ENCODE measurements at regions not wholly inside any gene's neighbourhood (a gene's known extent, or its start where the extent isn't known, plus 50 kb on each side); places are given as distances from the start of the nearest gene placed in this dataset.

DNA sequence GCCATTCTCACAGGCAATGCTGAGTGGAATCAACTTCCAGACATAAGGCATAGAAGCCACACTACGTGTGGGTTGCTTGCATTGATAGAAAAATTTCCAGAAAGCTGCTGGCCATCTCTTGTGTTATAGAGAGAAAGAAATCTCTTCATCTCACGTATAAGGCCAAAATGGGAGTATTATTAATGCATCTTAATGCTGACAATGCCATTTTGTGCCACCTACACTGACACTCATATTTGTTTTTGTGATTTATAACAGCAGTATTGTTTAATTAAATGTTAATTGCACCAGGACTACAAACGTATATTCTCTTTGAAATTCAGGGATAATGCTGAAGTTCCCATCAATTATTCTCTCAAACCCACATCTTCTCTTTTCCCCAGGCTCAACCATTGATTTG lies 56.1 kb upstream of the TMEM132D start:
- TF ChIP-seq, protein P1, sequence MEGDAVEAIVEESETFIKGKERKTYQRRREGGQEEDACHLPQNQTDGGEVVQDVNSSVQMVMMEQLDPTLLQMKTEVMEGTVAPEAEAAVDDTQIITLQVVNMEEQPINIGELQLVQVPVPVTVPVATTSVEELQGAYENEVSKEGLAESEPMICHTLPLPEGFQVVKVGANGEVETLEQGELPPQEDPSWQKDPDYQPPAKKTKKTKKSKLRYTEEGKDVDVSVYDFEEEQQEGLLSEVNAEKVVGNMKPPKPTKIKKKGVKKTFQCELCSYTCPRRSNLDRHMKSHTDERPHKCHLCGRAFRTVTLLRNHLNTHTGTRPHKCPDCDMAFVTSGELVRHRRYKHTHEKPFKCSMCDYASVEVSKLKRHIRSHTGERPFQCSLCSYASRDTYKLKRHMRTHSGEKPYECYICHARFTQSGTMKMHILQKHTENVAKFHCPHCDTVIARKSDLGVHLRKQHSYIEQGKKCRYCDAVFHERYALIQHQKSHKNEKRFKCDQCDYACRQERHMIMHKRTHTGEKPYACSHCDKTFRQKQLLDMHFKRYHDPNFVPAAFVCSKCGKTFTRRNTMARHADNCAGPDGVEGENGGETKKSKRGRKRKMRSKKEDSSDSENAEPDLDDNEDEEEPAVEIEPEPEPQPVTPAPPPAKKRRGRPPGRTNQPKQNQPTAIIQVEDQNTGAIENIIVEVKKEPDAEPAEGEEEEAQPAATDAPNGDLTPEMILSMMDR (IDR thresholded peaks at IDR 0.05; ENCODE audit: insufficient read depth, low read depth, low read length) = no peak
- TF ChIP-seq EZH2 (IDR thresholded peaks at IDR 0.05; ENCODE audit: insufficient read depth, low read length) = no peak
